ENCODE measurements at regions not wholly inside any gene's neighbourhood (a gene's known extent, or its start where the extent isn't known, plus 50 kb on each side); places are given as distances from the start of the nearest gene placed in this dataset.
"Not testable (repeated sequence)": the region's sequence is repeated elsewhere in the genome, so short reads cannot be mapped to it uniquely, and the experiment has no call there.

- Mint-ChIP-seq H3K4me3 (no peak overlapping the region), H3K36me3 (no peaks in the 10 kb centered on the region), H3K9me3 (peaks cover 7% of the 10 kb centered on the region), H3K4me1 (ENCODE audit: low read depth in 2 of 2) (no peaks in the 10 kb centered on the region), H3K27ac (no peak overlapping the region), H3K27me3 (peaks cover 3 to 19% of the 10 kb centered on the region in 2 donors)
- ATAC-seq: no peak
- DNase-seq (ENCODE audit: low spot score): no peak
Observed at GRCh38 chr4:151486168-151486567, 77.2 kb downstream of the FHIP1A start.

DNA sequence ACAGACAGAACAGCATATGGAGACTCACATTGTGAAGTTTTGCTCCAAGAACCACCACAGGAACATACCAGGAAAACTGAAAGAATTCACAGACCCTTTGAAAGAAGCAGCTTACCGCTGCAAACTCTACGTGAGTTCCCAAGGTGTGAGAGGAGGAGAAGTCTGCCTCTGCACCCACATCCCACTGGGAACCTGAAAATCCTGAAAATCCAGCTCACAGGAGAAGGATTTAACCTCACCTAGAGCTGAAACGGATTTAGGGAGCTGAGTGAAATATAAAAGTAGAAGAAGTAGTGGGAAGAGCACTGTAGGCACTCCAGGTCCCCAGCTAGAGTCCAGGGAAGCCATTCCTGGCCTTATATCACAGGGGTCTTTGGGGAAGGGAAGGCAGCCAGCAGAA, 80.0 kb downstream of the FHIP1A start:
- DNase-seq (ENCODE audit: low spot score) (no peak), ATAC-seq (no peak)
- Mint-ChIP-seq H3K4me1 (ENCODE audit: low read depth in 2 of 2) (no peaks in the 10 kb centered on the region), H3K9me3 (peaks cover 10% of the 10 kb centered on the region), H3K4me3 (no peak overlapping the region), H3K27me3 (peaks cover 3 to 19% of the 10 kb centered on the region in 2 donors), H3K36me3 (no peaks in the 10 kb centered on the region), H3K27ac (no peak overlapping the region)

- H3K27ac Mint-ChIP-seq: no peak overlapping the region
- no peak overlapping the region for H3K4me3 Mint-ChIP-seq
- no peak for ATAC-seq
- peaks cover 3 to 19% of the 10 kb centered on the region in 2 donors for H3K27me3 Mint-ChIP-seq
- no peaks in the 10 kb centered on the region for H3K36me3 Mint-ChIP-seq
- H3K4me1 Mint-ChIP-seq (ENCODE audit: low read depth in 2 of 2): no peaks in the 10 kb centered on the region
- no peak for DNase-seq (ENCODE audit: low spot score)
- H3K9me3 Mint-ChIP-seq: peaks cover 10% of the 10 kb centered on the region
Observed at GRCh38 chr4:151489462-151490203, 80.7 kb downstream of the FHIP1A start.

DNA sequence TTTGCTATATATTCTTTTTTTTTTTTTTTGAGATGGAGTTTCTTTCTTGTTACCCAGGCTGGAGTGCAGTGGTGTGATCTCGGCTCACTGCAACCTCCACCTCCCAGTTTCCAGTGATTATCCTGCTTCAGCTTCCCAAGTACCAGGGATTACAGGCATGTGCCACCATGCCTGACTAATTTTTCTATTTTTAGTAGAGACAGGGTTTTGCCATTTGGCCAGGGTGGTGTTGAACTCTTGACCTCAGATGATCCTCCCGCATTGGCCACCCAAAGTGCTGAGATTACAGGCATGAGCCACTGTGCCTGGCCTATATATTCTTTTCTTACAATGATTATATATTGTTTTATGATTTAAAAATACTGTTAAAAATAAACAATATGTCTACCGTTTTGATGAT, 86.6 kb downstream of the FHIP1A start:
- not testable (repeated sequence) for DNase-seq (ENCODE audit: low spot score); H3K9me3 Mint-ChIP-seq; H3K36me3 Mint-ChIP-seq; H3K4me1 Mint-ChIP-seq (ENCODE audit: low read depth in 2 of 2); ATAC-seq; H3K27me3 Mint-ChIP-seq; H3K4me3 Mint-ChIP-seq; H3K27ac Mint-ChIP-seq

- H3K36me3 Mint-ChIP-seq; H3K4me3 Mint-ChIP-seq; DNase-seq (ENCODE audit: low spot score); ATAC-seq; H3K9me3 Mint-ChIP-seq; H3K4me1 Mint-ChIP-seq (ENCODE audit: low read depth in 2 of 2); H3K27ac Mint-ChIP-seq; H3K27me3 Mint-ChIP-seq: not testable (repeated sequence)
Observed at GRCh38 chr4:151511548-151511947, 102.6 kb downstream of the FHIP1A start.

DNA sequence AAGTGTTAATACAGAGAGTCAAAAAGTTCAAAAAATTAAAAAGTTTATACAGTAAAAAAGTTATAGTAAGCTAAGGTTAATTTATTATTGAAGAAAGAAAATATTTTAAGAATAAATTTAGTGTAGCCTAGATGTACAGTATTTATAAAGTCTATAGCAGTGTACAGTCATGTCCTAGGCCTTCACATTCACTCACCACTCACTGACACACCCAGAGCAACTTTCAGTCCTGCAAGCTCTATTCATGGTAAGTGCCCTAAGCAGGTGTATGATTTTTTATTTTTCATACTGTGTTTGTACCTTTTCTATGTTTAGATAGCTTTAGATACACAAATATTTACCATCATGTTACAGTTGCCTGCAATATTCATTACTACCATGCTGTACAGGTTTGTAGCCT, 108.9 kb downstream of the FHIP1A start:
- H3K4me1 Mint-ChIP-seq (ENCODE audit: low read depth in 2 of 2): no peaks in the 10 kb centered on the region
- no peak for ATAC-seq
- DNase-seq (ENCODE audit: low spot score): no peak
- peaks cover under 1 to 10% of the 10 kb centered on the region in 2 donors for H3K27me3 Mint-ChIP-seq
- H3K36me3 Mint-ChIP-seq: no peaks in the 10 kb centered on the region
- no peaks in the 10 kb centered on the region for H3K9me3 Mint-ChIP-seq
- H3K4me3 Mint-ChIP-seq: no peak overlapping the region
- H3K27ac Mint-ChIP-seq: no peak overlapping the region

GRCh38 chr4:151518359-151518758, 109.4 kb downstream of the FHIP1A start:
- Mint-ChIP-seq H3K4me3 (no peak overlapping the region), H3K36me3 (no peaks in the 10 kb centered on the region), H3K9me3 (no peaks in the 10 kb centered on the region), H3K27ac (no peak overlapping the region), H3K4me1 (ENCODE audit: low read depth in 2 of 2) (no peaks in the 10 kb centered on the region), H3K27me3 (peaks cover 2 to 13% of the 10 kb centered on the region in 2 donors)
- ATAC-seq (no peak), DNase-seq (ENCODE audit: low spot score) (no peak)

GRCh38 chr4:151519728-151520415, 110.9 kb downstream of the FHIP1A start:
- no peak for DNase-seq (ENCODE audit: low spot score)
- H3K9me3 Mint-ChIP-seq: no peaks in the 10 kb centered on the region
- no peaks in the 10 kb centered on the region for H3K36me3 Mint-ChIP-seq
- H3K4me3 Mint-ChIP-seq: no peak overlapping the region
- H3K4me1 Mint-ChIP-seq (ENCODE audit: low read depth in 2 of 2): no peaks in the 10 kb centered on the region
- ATAC-seq: no peak
- H3K27me3 Mint-ChIP-seq: peaks cover 5 to 18% of the 10 kb centered on the region in 2 donors
- no peak overlapping the region for H3K27ac Mint-ChIP-seq

- no peak for ATAC-seq
- H3K27ac Mint-ChIP-seq: no peak overlapping the region
- H3K27me3 Mint-ChIP-seq: peaks cover 5 to 18% of the 10 kb centered on the region in 2 donors
- DNase-seq (ENCODE audit: low spot score): no peak
- H3K36me3 Mint-ChIP-seq: no peaks in the 10 kb centered on the region
- H3K4me1 Mint-ChIP-seq (ENCODE audit: low read depth in 2 of 2): no peaks in the 10 kb centered on the region
- H3K4me3 Mint-ChIP-seq: no peak overlapping the region
- H3K9me3 Mint-ChIP-seq: no peaks in the 10 kb centered on the region
Observed at GRCh38 chr4:151522866-151523519, 114.0 kb downstream of the FHIP1A start.

DNA sequence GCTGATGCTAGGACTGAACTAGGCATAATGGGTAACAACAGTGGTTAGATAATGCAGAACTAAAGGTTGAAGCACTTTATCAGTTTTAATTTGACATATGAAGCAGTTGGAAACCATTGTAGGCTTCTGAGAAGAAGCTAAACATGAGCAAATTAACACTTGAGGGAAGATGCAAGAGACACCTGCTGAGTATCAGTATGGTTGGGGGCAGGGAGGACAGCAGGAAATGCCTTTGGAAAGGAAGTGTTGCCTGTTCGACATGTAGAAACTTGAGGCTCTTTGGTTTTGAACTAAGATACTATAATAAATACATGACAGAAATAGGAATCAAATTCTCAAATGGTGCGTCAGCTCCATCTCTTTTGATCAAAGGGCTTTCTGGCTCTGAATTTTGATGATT, 115.6 kb downstream of the FHIP1A start:
- ATAC-seq (no peak), DNase-seq (ENCODE audit: low spot score) (no peak)
- H3K27me3 Mint-ChIP-seq: peaks cover 5 to 18% of the 10 kb centered on the region in 2 donors
- no peak overlapping the region for H3K4me3 Mint-ChIP-seq
- no peak overlapping the region for H3K27ac Mint-ChIP-seq
- H3K4me1 Mint-ChIP-seq (ENCODE audit: low read depth in 2 of 2): no peaks in the 10 kb centered on the region
- no peaks in the 10 kb centered on the region for H3K36me3 Mint-ChIP-seq
- H3K9me3 Mint-ChIP-seq: no peaks in the 10 kb centered on the region

DNA sequence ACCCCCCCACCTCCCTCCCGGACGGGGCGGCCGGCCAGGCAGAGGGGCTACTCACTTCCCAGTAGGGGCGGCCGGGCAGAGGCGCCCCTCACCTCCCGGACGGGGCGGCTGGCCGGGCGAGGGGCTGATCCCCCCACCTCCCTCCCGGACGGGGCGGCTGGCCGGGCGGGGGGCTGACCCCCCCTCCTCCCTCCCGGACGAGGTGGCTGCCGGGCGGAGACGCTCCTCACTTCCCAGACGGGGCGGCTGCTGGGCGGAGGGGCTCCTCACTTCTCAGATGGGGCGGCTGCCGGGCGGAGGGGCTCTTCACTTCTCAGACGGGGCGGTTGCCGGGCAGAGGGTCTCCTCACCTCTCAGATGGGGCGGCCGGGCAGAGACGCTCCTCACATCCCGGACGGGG, 117.5 kb downstream of the FHIP1A start:
- not testable (repeated sequence) for H3K9me3 Mint-ChIP-seq; H3K4me3 Mint-ChIP-seq; H3K4me1 Mint-ChIP-seq (ENCODE audit: low read depth in 2 of 2); DNase-seq (ENCODE audit: low spot score); ATAC-seq; H3K36me3 Mint-ChIP-seq; H3K27ac Mint-ChIP-seq
- H3K27me3 Mint-ChIP-seq: peaks cover 5 to 18% of the 10 kb centered on the region in 2 donors

DNA sequence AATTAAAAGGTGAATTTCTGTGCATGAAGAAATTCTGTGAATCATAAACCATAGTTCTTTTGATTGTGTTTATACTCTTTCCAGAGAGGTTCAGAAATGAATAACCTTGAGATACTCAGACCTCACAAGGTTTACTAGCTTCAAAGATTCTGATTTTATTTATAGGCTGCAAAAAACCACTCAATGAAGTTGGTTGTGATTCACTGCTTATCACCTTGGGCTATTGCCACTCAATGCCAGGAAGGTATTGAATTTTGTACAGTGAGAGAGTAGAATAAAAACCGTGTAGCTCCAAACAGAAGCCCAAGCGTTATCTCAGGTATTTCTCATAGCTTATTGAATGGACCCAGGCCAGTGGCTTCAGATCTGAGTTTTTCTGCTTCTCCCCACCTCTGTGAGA, 118.7 kb downstream of the FHIP1A start:
- H3K4me1 Mint-ChIP-seq (ENCODE audit: low read depth in 2 of 2): no peaks in the 10 kb centered on the region
- H3K27me3 Mint-ChIP-seq: peaks cover 8 to 16% of the 10 kb centered on the region in 2 donors
- no peaks in the 10 kb centered on the region for H3K9me3 Mint-ChIP-seq
- H3K36me3 Mint-ChIP-seq: no peaks in the 10 kb centered on the region
- ATAC-seq (no peak), DNase-seq (ENCODE audit: low spot score) (no peak)
- H3K4me3 Mint-ChIP-seq: no peak overlapping the region
- H3K27ac Mint-ChIP-seq: no peak overlapping the region

GRCh38 chr4:151529187-151529586, 120.2 kb downstream of the FHIP1A start:
- no peaks in the 10 kb centered on the region for H3K36me3 Mint-ChIP-seq
- H3K27ac Mint-ChIP-seq: no peak overlapping the region
- H3K4me1 Mint-ChIP-seq (ENCODE audit: low read depth in 2 of 2): no peaks in the 10 kb centered on the region
- no peak for ATAC-seq
- no peak overlapping the region for H3K4me3 Mint-ChIP-seq
- no peak for DNase-seq (ENCODE audit: low spot score)
- H3K9me3 Mint-ChIP-seq: no peaks in the 10 kb centered on the region
- peaks cover 6 to 11% of the 10 kb centered on the region in 2 donors for H3K27me3 Mint-ChIP-seq

- H3K4me3 Mint-ChIP-seq: no peak overlapping the region
- H3K27ac Mint-ChIP-seq: no peak overlapping the region
- ATAC-seq (no peak), DNase-seq (ENCODE audit: low spot score) (no peak)
- H3K4me1 Mint-ChIP-seq (ENCODE audit: low read depth in 2 of 2): no peaks in the 10 kb centered on the region
- H3K36me3 Mint-ChIP-seq: no peaks in the 10 kb centered on the region
- H3K9me3 Mint-ChIP-seq: no peaks in the 10 kb centered on the region
- peaks cover 3 to 6% of the 10 kb centered on the region in 2 donors for H3K27me3 Mint-ChIP-seq
Observed at GRCh38 chr4:151530230-151530629, 121.3 kb downstream of the FHIP1A start.
